GM23338 (cell line): ENCODE measurements at regions not wholly inside any gene's neighbourhood (a gene's known extent, or its start where the extent isn't known, plus 50 kb on each side); places are given as distances from the start of the nearest gene placed in this dataset.

Source experiments
- ATAC-seq: fragments of 200-7000 bp; cut with Tn5 transposase; 3 replicates; pipeline ENCODE4 v1.9.1; 2020
- DNase-seq: peaks from one replicate; pipeline ENCODE4 v3.0.0-alpha.2; 2015; ENCODE audit warnings: low spot score
- H2AFZ ChIP-seq: fragments of 200-600 bp; sonication (generic); 2 replicates; pipeline ENCODE4 v1.8.0; 2016; ENCODE audit warnings: antibody characterized with exemption, mild to moderate bottlenecking, moderate library complexity
- H3F3A ChIP-seq: fragments of 200-600 bp; sonication (generic); replicated peaks from 2 replicates; pipeline ENCODE4 v1.8.0; 2017; ENCODE audit warnings: antibody characterized with exemption, mixed run types, low read depth
- H3K27ac ChIP-seq: fragments of 200-600 bp; sonication (generic); 2 replicates; pipeline ENCODE4 v1.6.1; 2016; ENCODE audit warnings: low read depth
- H3K27me3 ChIP-seq: fragments of 200-600 bp; sonication (generic); 2 replicates; pipeline ENCODE4 v1.8.0; 2016; ENCODE audit warnings: mild to moderate bottlenecking, mixed run types, moderate library complexity; ENCODE audit not compliant: insufficient read depth
- H3K36me3 ChIP-seq: fragments of 200-600 bp; sonication (generic); 2 replicates; pipeline ENCODE4 v1.8.0; 2016; ENCODE audit warnings: mild to moderate bottlenecking; ENCODE audit not compliant: insufficient read depth
- H3K4me1 ChIP-seq: fragments of 200-600 bp; sonication (generic); 2 replicates; pipeline ENCODE4 v1.8.0; 2016; ENCODE audit warnings: mild to moderate bottlenecking, moderate library complexity; ENCODE audit not compliant: insufficient read depth
- H3K4me2 ChIP-seq: fragments of 200-600 bp; sonication (generic); 2 replicates; pipeline ENCODE4 v1.7.1; 2017; ENCODE audit warnings: mixed run types
- H3K4me3 ChIP-seq: fragments of 200-600 bp; sonication (generic); 2 replicates; pipeline ENCODE4 v1.6.1; 2016; ENCODE audit warnings: mixed run types
- H3K79me2 ChIP-seq: fragments of 200-600 bp; sonication (generic); replicated peaks from 2 replicates; pipeline ENCODE4 v1.8.0; 2017; ENCODE audit warnings: mild to moderate bottlenecking; ENCODE audit not compliant: insufficient read depth
- H3K9me2 ChIP-seq: fragments of 200-600 bp; sonication (generic); 2 replicates; pipeline ENCODE4 v1.8.0; 2017; ENCODE audit not compliant: insufficient read depth
- H4K20me1 ChIP-seq: fragments of 200-600 bp; sonication (generic); replicated peaks from 2 replicates; pipeline ENCODE4 v1.8.0; 2017; ENCODE audit warnings: mild to moderate bottlenecking; ENCODE audit not compliant: insufficient read depth
- H3K27ac Mint-ChIP-seq: 2 replicates; pipeline ENCODE4 v1.8.0; 2020; ENCODE audit warnings: inconsistent platforms, mild to moderate bottlenecking, moderate library complexity, mixed read lengths
- H3K27me3 Mint-ChIP-seq: 3 replicates; pipeline ENCODE4 v1.8.0; 2022; ENCODE audit warnings: low read depth, mild to moderate bottlenecking, moderate library complexity, mixed read lengths, inconsistent platforms; ENCODE audit not compliant: insufficient read depth, poor library complexity
- H3K36me3 Mint-ChIP-seq: 3 replicates; pipeline ENCODE4 v1.8.0; 2021; ENCODE audit warnings: low read depth, mild to moderate bottlenecking, inconsistent platforms, moderate library complexity, mixed read lengths
- H3K4me1 Mint-ChIP-seq: 3 replicates; pipeline ENCODE4 v1.8.0; 2020; ENCODE audit warnings: mild to moderate bottlenecking, inconsistent platforms, mixed read lengths
- H3K4me3 Mint-ChIP-seq: 3 replicates; pipeline ENCODE4 v1.8.0; 2021; ENCODE audit warnings: moderate library complexity, mild to moderate bottlenecking, inconsistent platforms, mixed read lengths
- H3K9me3 Mint-ChIP-seq: 3 replicates; pipeline ENCODE4 v1.8.0; 2020; ENCODE audit warnings: moderate library complexity, mild to moderate bottlenecking, inconsistent platforms, mixed read lengths
- ETS1 ChIP-seq: IDR thresholded peaks from 2 replicates; pipeline ENCODE4 v1.6.1; 2016; ENCODE audit warnings: antibody characterized with exemption
- EZH2 ChIP-seq: fragments of 200-600 bp; sonication (generic); IDR thresholded peaks from one replicate; pipeline ENCODE4 v1.8.0; 2017; ENCODE audit warnings: antibody characterized with exemption, mild to moderate bottlenecking, low read depth; ENCODE audit not compliant: unreplicated experiment
- NANOG ChIP-seq: IDR thresholded peaks from 2 replicates; pipeline ENCODE4 v1.6.1; 2016; ENCODE audit warnings: antibody characterized with exemption, borderline replicate concordance
- REST ChIP-seq: IDR thresholded peaks from one replicate; pipeline ENCODE4 v1.6.1; 2018; ENCODE audit warnings: antibody characterized with exemption; ENCODE audit not compliant: unreplicated experiment
- ZNF462 ChIP-seq: fragments of 250-450 bp; sonication (Bioruptor Pico); IDR thresholded peaks from 2 replicates; pipeline ENCODE4 v1.5.0; 2020; ENCODE audit warnings: mild to moderate bottlenecking, moderate library complexity

GRCh38 chr12:68482014-68482413, 128.7 kb upstream of the RAP1B start (continued):
- TF ChIP-seq ZNF462 (CRISPR knock-in tag) (no peak), EZH2 (no peak), REST (no peak)

GRCh38 chr12:68482660-68483059, 128.0 kb upstream of the RAP1B start:
- Histone ChIP-seq H3K4me1 (no peaks in the 10 kb centered on the region), H3K27ac (no peak overlapping the region), H3K36me3 (no peaks in the 10 kb centered on the region), H3K4me2 (no peak overlapping the region), H4K20me1 (no peaks in the 10 kb centered on the region), H3K4me3 (no peak overlapping the region), H2AFZ (no peak overlapping the region), H3K27me3 (no peaks in the 10 kb centered on the region), H3F3A (no peaks in the 10 kb centered on the region), H3K9me2 (no peaks in the 10 kb centered on the region), H3K79me2 (no peaks in the 10 kb centered on the region)
- Mint-ChIP-seq H3K27ac (no peak overlapping the region), H3K4me3 (no peak overlapping the region), H3K36me3 (no peaks in the 10 kb centered on the region), H3K4me1 (peaks cover 8% of the 10 kb centered on the region; the same call in 2 of the 3 replicates), H3K9me3 (peaks cover 7% of the 10 kb centered on the region; the same call in 1 of the 3 replicates), H3K27me3 (no peaks in the 10 kb centered on the region)
- DNase-seq (no peak), ATAC-seq (no peak)
- TF ChIP-seq ETS1 (no peak), NANOG (no peak)
